ENCODE measurements at regions not wholly inside any gene's neighbourhood (a gene's known extent, or its start where the extent isn't known, plus 50 kb on each side); places are given as distances from the start of the nearest gene placed in this dataset.

- TF ChIP-seq POLR2AphosphoS5 (IDR thresholded peaks at IDR 0.05) (no peak), CTCF (IDR thresholded peaks at IDR 0.05) (no peak), EP300 (IDR thresholded peaks at IDR 0.05; ENCODE audit: low read depth) (no peak), POLR2A (IDR thresholded peaks at IDR 0.05) (no peak)
Observed at GRCh38 chr9:12463641-12464040, 229.5 kb upstream of the TYRP1 start.

Measured in transverse colon (tissue), 4 donors.